ENCODE measurements at regions not wholly inside any gene's neighbourhood (a gene's known extent, or its start where the extent isn't known, plus 50 kb on each side); places are given as distances from the start of the nearest gene placed in this dataset.
"Not testable (repeated sequence)": the region's sequence is repeated elsewhere in the genome, so short reads cannot be mapped to it uniquely, and the experiment has no call there.

DNA sequence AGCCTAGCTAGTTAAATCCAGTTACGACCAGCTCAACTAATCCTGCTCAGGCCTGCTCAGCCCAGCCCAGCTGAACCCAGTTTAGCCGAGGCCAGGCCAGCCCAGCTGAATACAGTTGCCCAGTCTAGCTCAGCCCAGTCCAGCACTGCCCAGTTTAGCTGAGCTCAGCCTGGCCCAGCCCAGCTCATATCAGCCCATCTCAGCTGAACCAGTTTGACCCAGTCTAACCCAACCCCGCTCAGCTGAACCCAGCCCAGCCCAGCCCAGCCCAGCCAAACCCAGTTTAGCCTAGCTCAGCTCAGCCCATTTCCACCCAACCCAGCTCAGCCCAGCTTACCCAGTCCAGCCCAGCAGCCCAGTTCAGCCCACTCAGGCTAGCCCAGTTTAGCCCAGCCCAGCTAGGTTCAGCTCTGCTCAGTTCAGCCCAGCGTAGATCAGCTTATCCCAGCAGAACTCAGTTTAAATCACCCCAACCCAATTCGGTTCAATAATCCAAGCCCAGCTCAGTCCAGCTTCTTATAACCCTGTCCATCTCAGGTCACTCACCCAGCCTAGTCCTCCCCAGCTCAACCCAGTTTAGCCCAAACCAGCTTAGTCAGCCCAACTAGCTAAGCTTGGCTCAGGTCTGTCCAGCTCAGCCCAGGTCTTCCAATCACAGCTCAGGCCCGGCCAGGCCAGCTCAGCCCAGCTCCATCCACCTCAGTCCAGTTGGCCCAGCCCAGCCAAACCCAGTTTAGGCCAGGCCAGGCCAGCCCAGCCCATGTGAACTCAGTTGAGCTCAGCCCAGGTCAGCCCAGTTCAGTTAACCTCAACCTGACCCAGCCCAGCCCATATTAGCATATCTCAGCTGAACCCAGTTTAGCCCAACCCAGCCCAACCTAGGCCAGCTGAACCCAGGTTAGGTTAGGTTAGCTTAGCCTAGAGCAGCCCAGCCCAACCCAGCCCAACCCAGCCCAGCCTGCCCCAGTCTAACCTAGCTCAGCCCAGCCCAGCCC lies 76.7 kb downstream of the TMEM121 start:
- Mint-ChIP-seq H3K4me1 (ENCODE audit: low read depth, unreplicated experiment) (no peaks in the 10 kb centered on the region), H3K4me3 (ENCODE audit: unreplicated experiment) (no peak overlapping the region), H3K36me3 (ENCODE audit: low read depth, unreplicated experiment) (no peaks in the 10 kb centered on the region)

DNA sequence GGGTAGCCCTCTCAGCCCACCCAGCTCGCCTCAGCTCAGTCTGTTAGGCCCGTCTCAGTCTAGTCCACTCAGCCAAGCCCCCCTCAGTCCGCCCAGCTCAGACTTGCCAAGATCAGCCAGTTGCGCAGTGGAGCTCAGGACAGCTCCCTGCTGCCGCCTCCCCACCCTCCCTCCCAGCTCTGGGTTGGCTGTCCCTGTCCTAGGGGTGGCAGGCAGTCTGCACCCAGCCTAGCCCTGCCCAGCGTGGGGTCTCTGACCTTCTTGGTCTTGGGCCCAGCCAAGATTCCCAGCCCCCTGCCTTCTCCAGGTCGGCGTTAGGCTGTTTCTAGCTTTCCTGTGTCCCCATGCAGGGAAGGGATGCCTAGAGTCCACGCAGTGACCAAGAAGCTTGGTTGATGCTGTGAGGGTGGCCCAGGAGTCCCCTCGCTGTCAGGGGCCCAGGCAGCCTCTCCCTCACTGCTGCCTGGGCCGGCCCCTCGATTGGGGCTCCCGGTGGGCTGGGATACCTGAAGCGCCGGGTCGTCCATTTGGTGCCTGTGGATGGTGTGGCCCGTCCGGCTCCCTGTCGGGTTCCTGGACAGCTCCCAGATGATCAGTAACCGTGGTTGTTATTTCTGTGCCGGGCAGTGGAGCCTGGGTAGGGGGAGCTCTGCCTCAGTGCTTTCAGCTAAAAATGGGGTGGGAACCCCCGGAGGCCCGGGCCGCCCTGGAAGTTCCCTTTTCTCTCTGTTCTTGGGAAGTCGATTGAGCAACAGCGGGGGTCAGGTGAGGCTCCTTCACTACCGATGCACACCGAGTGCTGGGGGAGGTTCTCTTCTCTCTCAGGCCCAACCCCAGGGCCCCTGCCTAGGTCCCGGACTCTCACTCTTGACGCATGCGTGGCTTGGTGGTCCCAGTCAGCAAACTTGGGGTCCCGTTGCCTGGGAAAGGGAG lies 78.4 kb downstream of the TMEM121 start:
- H3K36me3 Mint-ChIP-seq (ENCODE audit: low read depth, unreplicated experiment); H3K27ac Mint-ChIP-seq (ENCODE audit: unreplicated experiment); H2AFZ ChIP-seq (ENCODE audit: low read depth, low read length); H3K4me3 Mint-ChIP-seq (ENCODE audit: unreplicated experiment); H3K4me1 ChIP-seq (ENCODE audit: insufficient read depth, low read length); H3K79me2 ChIP-seq (ENCODE audit: insufficient read depth, low read length); H3K27me3 Mint-ChIP-seq (ENCODE audit: low read depth, unreplicated experiment); H3K9ac ChIP-seq (ENCODE audit: low read length); H3K36me3 ChIP-seq (ENCODE audit: insufficient read depth, low read length); H3K27me3 ChIP-seq (ENCODE audit: insufficient read depth, low read length); H3K4me3 ChIP-seq (ENCODE audit: insufficient read depth, low read depth, low read length); DNase-seq (ENCODE audit: low read depth); FAIRE-seq; H4K20me1 ChIP-seq (ENCODE audit: insufficient read depth, low read length); H3K4me2 ChIP-seq (ENCODE audit: low read length); H3K4me1 Mint-ChIP-seq (ENCODE audit: low read depth, unreplicated experiment); H3K27ac ChIP-seq (ENCODE audit: low read depth, low read length): not testable (repeated sequence)
- peaks cover 18% of the 10 kb centered on the region for H3K9me3 Mint-ChIP-seq (ENCODE audit: unreplicated experiment)
- peaks cover 11% of the 10 kb centered on the region for H3K9me3 ChIP-seq (ENCODE audit: insufficient read depth, low read depth, low read length)

More for the DNA sequence above, 76.7 kb downstream of the TMEM121 start:
- Histone ChIP-seq H3K79me2 (ENCODE audit: insufficient read depth, low read length) (no peaks in the 10 kb centered on the region), H4K20me1 (ENCODE audit: insufficient read depth, low read length) (no peaks in the 10 kb centered on the region), H3K4me3 (ENCODE audit: insufficient read depth, low read depth, low read length) (no peak overlapping the region), H2AFZ (ENCODE audit: low read depth, low read length) (no peak overlapping the region), H3K36me3 (ENCODE audit: insufficient read depth, low read length) (no peaks in the 10 kb centered on the region), H3K27me3 (ENCODE audit: insufficient read depth, low read length) (no peaks in the 10 kb centered on the region), H3K4me1 (ENCODE audit: insufficient read depth, low read length) (no peaks in the 10 kb centered on the region), H3K9ac (ENCODE audit: low read length) (no peak overlapping the region), H3K4me2 (ENCODE audit: low read length) (no peak overlapping the region), H3K9me3 (ENCODE audit: insufficient read depth, low read depth, low read length) (peaks cover 11% of the 10 kb centered on the region), H3K27ac (ENCODE audit: low read depth, low read length) (no peak overlapping the region)
- Mint-ChIP-seq H3K9me3 (ENCODE audit: unreplicated experiment) (peaks cover 18% of the 10 kb centered on the region), H3K27ac (ENCODE audit: unreplicated experiment) (no peak overlapping the region), H3K27me3 (ENCODE audit: low read depth, unreplicated experiment) (no peaks in the 10 kb centered on the region)
- TF ChIP-seq, protein P1, sequence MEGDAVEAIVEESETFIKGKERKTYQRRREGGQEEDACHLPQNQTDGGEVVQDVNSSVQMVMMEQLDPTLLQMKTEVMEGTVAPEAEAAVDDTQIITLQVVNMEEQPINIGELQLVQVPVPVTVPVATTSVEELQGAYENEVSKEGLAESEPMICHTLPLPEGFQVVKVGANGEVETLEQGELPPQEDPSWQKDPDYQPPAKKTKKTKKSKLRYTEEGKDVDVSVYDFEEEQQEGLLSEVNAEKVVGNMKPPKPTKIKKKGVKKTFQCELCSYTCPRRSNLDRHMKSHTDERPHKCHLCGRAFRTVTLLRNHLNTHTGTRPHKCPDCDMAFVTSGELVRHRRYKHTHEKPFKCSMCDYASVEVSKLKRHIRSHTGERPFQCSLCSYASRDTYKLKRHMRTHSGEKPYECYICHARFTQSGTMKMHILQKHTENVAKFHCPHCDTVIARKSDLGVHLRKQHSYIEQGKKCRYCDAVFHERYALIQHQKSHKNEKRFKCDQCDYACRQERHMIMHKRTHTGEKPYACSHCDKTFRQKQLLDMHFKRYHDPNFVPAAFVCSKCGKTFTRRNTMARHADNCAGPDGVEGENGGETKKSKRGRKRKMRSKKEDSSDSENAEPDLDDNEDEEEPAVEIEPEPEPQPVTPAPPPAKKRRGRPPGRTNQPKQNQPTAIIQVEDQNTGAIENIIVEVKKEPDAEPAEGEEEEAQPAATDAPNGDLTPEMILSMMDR (IDR thresholded peaks at IDR 0.05; ENCODE audit: insufficient read depth, low read depth, low read length) = no peak
- no peak for TF ChIP-seq EZH2 (IDR thresholded peaks at IDR 0.05; ENCODE audit: insufficient read depth, low read length)
- no peak for DNase-seq (ENCODE audit: low read depth)
- no peak for FAIRE-seq
